SH-SY5Y (cell line): ENCODE measurements at regions not wholly inside any gene's neighbourhood (a gene's known extent, or its start where the extent isn't known, plus 50 kb on each side); places are given as distances from the start of the nearest gene placed in this dataset.

Experiments
- GATA2 ChIP-seq: IDR thresholded peaks from 2 replicates; pipeline ENCODE4 v1.6.1; 2011; ENCODE audit warnings: mild to moderate bottlenecking, low read depth, low read length
- GATA3 ChIP-seq: IDR thresholded peaks from 2 replicates; pipeline ENCODE4 v1.6.1; 2011; ENCODE audit warnings: low read depth, mild to moderate bottlenecking, low read length, moderate library complexity

DNA sequence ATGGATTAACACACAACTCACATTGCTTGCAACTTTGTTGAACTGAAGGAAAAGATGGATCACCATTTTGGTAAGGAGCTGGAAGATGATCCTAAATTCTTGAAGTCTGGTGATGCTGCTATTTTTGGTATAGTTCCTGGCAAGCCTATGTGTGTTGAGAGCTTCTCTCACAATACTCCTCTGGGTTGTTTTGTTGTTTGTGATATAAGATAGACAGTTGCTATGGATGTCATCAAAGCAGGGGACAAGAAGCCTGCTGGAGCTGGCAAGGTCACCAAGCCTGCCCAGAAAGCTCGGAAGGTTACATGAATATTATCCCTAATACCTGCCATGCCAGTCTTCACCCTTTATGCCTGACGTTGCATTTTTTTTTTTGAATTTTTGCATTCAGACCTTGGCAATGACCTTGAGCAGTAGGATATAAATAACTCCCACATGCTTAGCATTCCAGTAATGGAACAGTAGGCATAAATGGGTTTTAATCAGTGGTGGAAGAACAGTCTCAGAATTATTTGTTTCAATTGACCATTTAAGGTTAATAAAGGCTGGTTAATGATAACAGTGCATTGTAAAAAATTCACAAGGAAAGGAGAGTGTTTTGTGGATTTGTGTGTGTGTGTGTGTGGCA, 129.0 kb upstream of the SEL1L start:
- no peak for TF ChIP-seq GATA3
- no peak for TF ChIP-seq GATA2
